HG03139 (cell line): ENCODE measurements at regions not wholly inside any gene's neighbourhood (a gene's known extent, or its start where the extent isn't known, plus 50 kb on each side); places are given as distances from the start of the nearest gene placed in this dataset.

ENCODE experiments used
- ATAC-seq: cut with Tn5 transposase; IDR thresholded peaks from one replicate; pipeline ENCODE4 v1.9.1; 2021; ENCODE audit not compliant: unreplicated experiment

DNA sequence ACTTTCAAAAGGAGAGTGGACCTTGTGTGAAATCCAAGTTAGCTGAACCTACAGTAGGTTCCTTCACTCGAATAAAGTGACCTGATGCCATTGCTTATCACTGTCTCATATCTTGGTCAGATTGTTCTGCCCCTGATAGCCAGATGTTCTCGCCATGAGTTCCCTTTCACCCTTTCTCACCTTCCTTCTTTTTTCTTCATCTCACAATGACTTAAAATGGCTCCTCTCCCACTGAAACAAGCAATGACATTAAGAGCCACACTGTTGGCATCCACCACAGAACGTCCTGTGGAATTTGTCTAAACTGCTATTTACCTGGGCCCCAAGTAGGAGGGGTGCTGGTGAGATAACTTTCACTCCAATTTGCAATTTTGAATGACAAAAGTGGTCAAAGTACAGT, 227.6 kb upstream of the PPP1R2C start:
- ATAC-seq, result no peak

DNA sequence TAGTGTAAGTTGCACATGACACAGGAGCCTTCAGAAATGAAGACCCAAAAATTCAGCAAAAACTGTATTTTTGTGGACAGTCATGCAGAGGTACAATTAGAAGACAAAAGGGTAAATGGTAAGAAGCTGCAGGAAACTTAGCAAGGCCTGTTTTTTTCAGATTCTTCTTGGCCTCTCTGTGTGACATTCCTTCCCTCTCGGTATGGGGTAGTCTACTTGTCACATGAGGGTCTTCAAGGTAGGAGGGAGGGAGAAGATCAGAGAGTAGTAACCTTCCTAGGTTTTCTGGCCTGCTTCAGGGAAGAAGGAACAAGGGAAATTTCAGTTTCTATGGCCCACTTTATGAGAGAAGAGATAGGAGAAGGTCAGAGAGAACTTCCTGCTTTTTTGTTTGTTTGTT, 230.4 kb upstream of the PPP1R2C start:
- no peak for ATAC-seq

DNA sequence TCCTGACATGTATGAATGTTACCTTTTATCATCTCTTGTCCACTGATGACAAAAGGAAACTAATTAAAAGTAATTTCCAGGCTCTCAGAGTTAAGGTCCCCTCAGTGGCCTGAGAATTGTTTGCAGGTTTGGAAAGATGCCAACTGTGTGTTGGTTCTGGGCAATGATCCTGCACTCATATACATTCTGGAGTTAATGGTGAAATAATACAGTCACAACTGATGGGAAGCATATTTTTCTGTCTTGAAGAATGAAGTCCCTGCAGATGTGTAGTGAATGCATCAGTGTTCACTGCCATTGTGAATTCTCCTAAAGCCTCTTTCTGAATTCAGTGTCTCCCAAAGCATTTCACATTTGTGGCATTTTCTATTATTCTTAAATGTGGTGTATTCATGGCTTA, 238.1 kb upstream of the PPP1R2C start:
- no peak for ATAC-seq

DNA sequence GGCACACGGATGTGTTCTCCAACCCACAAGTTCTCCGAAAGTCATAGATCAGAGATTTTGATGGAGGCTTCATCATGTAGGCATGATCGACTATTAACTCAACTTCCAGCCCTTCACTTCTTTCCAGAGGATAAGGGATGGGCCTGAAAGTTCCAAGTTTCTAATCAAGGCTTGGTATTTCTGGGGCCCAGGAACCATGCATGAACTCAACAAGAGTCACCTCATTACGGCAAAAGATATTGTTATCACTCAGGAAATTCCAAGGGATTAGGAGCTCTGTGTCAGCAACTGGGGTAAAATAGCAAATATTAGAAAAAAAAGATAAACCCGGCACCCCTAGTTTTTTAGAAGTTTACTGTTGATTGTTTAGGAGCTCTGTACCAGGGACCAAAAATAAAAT, 240.1 kb upstream of the PPP1R2C start:
- ATAC-seq, result no peak

DNA sequence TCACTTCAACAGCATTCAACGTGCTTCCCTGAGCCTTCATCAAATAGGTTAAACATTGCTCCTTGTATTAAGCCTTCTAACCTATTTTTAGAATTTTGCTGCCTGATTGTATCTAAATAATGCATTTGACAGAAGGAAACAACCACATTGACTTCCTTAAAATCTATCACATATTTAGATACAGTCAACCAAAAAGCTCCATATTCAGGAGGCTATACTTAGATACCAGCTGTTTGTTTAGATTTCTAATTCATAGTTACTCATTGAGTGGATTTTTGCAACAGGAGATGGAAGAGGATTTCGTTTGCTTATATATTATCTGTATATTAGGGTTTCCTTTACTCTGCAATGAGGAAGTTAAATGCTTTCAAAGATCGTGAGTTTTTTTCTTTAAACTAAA, 241.1 kb upstream of the PPP1R2C start:
- no peak for ATAC-seq

DNA sequence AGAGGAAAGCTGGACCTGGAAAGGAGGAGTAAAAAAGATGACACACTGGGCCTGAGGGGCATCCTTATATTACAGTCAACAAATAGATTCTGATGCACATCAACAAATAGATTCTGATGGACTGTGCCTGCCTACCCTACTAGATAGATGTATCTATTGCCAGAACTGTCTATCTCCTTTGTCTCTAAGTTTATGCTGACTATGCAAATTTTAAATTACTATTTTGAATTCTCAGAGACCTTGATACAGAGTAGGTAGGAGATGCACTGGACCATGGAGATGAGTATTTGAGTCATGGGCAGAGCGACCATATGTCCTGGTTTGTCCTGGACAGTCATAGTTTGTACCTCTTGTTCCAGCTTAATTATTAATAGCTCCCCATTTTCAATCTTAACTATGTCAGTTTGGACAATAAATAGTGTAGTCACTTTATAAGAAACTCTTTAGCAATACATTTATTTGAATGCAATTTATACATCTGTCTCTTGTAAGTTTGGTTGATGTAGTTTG, 247.9 kb upstream of the PPP1R2C start:
- no peak for ATAC-seq

DNA sequence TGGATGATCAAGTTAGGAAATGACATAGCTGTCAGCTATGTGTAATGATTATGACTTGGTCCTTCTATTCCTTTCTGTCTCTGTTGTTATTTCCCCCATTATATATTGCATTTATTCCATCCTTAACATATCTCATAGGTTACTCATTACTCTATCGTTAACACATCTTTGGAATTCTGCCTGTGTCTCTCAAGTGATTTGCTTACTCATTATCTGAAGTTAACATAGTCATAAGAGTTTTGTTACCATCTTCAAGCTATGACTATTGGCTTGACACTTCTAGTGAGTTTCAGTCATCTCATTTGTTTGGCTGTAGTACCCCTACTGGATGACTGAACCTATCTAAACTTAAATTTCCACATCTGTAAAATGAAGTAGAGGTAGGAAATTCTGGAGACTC, 286.1 kb upstream of the PPP1R2C start:
- no peak for ATAC-seq

DNA sequence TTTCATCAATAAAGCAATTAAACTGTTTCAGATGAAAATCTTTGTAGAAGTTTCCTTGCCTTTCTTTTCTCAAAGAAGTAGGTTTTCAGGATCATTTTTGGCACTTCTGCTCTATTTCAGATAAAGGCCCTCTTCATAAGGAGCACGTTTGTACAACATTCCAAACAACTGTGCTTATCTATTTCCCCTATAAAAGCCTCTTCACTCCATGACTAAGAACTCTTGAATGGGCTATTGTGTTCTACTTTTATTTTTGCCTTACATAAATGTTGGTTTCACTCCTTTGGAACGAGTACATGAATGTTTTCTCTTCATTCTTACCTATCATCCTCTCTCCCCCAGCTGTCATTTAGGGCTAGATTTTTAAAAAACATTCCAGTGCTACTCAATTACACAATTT, 288.0 kb upstream of the PPP1R2C start:
- ATAC-seq, result no peak

DNA sequence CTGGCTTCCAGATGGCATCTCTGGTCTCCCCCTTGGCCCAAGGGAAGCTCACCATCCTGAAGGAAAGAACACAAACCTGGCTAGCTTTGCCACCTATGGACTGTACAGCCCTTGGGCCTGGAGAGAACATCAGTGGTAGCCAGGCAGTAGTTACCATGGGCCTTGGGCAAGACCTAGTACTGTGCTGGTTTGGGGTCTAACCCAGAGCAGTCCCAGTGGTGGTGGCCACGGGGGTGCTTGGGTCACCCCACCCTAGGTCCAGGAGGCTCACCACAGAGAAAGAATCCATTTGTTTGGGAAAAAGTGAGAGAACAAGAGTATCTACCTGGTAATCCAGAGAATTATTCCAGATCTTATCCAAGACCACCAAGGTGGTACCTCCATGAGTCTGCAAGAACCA, 290.7 kb upstream of the PPP1R2C start:
- no peak for ATAC-seq

DNA sequence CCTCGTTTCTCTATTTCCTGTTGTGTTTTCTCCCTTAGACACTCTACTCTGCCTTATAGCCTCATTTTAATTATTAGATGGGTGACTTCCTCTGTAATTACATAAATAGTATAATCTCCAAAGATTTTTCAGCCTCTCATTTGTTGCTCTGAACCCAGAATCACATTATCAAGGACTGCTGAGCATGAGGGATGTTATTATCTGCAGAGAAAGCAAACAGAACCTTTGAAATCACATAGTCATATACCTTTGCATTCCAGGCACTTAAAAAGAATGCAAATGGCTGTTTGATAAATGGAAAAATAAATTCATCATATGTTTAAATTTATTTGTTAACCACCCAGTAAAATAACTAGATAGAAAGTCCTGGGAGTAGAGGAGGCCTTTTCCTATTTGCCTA, 305.1 kb upstream of the PPP1R2C start:
- no peak for ATAC-seq

DNA sequence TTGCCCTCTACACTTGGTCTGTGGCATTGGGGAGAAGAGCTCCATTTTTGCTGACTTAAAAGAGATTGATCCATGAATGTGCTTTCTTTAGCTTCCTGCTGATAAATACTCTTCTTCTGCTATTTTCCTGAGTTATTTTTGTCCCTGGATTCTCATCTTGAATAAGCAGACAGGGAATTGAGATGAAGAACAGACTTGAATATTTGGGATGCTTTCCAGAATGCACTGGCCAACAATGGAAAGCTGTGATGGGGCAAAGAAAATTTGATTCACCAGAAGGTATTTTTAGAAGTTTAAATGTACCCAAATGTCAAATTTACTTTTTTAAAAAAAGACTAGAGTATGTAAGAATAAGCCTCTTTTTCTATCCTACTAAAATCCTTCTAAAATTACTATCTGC, 309.9 kb upstream of the PPP1R2C start:
- ATAC-seq, result no peak

DNA sequence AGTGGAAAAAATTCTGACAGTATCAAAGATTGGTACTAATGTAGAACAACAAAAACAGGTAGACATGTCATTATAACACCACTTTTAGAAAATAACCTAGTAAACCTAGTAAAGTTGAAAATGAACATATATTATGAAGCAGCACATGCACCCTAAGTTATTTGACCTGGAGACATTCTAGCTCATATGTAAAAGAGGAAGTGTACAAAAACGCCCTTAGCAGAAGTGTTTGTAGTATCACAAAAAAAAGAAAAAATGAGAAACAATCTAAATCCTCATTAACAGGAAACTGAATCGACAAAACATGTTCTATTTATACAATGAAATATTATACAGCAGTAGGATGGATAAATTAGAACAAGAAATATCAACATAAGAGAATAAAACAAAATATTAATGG, 318.9 kb upstream of the PPP1R2C start:
- no peak for ATAC-seq

DNA sequence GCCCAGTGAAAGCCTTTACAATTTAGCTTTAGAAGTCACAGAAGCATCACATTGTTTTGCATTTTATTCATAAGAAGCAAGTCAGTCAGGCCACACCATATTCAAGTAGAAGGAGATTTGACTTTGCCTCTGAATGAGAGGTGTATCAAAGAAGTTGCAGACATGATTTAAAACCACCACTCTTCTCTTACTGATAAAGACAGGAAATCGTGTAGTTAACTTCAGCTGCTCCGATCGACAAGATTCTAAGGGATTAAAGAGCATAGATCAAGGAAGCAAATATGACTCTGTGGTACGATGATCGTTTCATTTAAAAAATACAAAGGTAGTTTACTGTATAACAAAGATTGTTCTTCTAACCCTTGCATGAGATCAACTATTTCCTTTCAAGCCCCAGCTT, 328.0 kb upstream of the PPP1R2C start:
- ATAC-seq, result no peak

DNA sequence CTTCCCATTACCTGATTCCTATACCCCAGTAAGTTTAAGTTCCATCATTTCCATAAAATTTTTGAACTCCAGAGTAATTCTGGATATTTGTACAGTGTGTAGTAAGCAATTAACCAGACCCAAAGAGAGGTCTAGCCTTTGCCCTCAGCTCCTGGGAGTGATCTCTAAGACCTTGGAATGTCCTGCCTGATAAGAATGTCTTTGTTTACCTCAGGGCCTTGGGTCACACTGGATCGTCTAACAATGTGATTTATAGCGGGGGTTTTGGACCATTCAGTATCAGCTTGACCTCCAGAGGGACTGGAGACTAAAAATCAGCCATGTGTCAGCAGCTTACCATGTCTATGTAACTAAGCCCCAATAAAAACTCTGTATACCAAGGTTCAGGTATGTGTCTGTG, 330.9 kb upstream of the PPP1R2C start:
- no peak for ATAC-seq

DNA sequence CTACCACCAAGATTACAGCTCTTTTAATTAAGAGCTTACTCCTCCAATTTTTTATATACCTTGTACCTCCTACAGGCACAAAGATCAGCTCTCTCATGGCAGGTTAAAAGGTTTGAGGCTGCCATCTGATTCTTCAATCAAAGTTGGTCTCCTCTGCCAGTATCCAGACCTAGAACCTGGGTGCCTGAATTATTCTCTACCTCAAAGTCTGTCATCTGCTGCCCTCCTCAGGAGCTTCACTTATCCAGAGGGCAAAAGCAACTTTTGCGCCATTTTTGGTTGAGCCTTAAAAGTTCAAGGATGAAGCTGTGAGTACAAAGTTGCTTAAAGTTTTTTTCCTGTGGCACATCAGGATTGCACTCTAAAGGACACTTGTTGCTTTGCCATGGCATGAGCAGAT, 343.7 kb upstream of the PPP1R2C start:
- no peak for ATAC-seq

DNA sequence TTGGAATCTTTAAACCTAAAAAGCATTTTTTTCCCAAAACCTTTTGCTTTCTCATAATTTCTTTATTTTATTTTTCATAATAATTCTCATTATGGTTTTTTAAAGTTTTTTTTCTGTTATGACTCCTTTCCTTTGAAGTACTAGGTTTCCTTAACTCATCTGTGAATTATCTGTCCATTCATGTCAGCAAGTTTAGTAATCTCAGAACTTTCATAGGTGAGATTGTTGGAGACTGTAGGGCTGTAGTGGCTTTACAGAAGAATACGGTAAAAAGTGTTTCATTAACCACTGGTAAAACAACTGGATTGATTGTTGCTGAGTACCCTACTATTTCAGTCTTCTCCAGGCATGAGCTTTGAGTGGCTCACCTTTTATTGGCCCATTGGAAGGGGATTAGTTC, 361.7 kb upstream of the PPP1R2C start:
- no peak for ATAC-seq

DNA sequence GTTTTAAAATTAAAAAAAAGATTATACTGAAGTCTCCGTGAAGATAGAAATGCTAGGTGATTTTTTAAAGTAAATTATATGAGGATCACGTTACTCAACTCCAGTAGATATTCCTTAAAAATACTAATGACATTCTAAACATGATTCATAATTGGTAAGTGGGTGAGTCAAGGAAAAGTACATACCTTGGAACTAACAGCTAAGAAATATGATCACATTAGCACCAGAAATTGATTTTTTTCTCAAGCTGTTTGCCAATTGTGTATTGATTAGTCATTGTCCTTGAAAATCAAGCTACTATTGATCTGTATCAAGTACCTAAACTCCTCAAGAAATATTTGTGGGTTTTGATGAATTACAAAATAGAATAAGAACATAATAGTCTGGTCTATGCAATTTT, 362.6 kb upstream of the PPP1R2C start:
- no peak for ATAC-seq

DNA sequence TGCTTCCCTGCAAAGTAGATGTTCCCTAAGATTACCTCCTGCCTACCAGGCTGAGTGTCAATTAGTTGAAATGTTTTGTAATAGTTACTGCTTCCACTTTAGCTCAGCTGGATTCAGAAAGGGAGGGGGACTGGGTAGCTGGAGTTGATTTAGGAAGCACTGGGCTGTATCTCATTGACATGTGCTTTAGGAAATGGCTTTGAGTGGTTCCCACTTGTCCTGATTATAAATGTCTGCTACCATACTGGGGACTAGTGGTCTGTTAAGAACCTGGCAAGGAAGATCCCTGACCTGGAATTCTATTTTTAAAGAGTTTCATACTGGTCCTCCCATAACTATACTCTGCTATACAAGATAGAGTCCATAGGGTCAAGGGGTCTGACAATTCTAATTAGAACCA, 363.9 kb upstream of the PPP1R2C start:
- ATAC-seq, result no peak

DNA sequence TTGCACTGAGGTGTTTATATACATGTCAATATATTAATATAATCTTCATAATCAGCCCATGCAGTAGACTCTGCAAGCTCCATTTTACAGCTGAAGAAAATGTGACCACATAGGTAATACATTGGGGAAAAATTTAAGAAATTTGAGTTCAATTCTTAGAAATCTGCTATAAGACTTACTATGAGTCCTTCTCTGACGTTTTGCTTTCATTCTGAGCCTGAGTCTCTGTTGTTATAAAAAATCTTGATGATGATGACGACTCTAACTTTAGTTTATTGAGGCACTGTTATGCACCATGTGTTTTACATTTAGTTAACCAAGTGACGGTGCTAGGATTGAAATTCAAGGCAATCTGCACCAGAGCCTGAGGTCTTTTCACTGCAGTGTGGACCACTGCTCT, 370.3 kb upstream of the PPP1R2C start:
- ATAC-seq, result no peak

DNA sequence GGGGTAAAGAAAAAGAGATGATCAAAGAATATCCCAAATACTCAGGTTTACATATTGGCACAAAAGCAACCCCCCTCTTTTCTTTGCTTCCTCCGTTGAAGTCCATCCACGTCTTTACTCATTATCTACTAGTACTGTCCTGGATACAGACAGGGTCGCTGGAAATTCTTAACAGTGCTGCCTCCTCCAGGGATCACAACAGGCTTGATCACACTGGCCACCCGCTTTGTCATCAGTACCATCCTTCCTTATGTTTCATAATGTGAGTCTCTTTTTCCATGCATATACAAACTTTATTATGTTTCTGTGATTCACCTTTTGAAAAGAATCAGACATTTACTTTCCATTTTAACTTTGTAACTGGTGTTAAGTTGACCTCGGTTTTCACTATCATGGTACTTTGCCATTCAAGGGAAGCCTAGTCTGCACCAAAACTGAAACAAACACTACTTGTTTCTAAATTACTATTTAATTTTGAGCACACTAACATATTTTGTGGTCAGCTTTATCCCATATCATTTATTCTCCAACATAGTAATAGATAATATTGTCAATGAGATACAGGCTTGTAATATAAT, 387.5 kb upstream of the PPP1R2C start:
- no peak for ATAC-seq

DNA sequence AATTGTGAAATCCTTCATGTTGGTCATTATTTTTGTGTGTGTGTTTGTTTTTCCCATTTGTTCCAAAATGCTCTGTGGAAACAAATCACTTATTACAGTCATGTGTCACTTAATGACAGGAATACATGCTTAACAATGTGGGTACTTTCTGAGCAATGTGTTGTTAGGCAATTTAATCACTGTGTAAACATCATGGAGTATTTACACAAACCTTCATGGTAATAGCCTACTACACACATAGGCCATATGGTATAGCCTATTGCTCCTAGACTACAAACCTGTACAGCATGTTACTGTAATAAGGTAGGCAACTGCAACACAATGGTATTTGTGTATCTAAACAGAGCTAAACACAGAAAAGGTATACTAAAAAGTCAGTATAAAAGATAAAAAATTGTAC, 388.9 kb upstream of the PPP1R2C start:
- no peak for ATAC-seq

DNA sequence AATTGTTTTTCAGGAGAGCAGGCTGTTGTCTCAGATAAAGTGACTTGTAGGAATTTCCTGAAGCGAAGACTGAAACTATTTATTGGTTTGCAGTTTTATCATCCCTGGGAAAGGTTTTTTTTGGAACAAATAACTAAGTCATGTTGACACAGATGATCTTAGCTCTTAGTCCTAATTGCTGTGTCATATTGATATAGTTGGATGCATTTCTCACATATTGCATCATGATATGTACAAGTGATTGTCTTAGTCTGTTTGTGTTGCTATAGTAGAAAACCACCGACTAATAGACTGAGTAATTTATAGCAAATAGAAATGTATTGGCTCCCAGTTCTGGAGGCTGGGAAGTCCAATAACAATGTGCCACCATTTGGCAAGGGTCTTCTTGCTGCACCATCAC, 397.5 kb upstream of the PPP1R2C start:
- ATAC-seq, result no peak

DNA sequence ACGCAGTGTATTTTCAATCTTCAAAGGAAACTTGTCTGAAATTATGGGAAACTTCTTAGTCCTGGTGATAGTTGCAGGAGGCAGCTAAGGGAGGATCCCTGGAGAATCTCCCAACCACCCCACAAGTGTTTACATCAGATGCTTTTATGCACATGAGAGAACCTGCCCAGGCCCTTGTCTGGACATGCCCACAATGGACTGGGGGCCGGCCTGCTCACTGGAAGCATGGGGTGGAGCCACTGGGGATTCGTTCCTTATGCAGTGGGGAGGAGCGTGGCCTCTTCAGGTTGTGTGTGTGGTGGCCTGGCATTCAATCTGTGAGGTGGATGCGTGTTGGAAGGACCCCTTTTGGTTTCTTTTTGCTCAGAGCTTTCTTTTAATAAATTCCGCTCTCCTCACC, 398.7 kb upstream of the PPP1R2C start:
- ATAC-seq, result no peak

DNA sequence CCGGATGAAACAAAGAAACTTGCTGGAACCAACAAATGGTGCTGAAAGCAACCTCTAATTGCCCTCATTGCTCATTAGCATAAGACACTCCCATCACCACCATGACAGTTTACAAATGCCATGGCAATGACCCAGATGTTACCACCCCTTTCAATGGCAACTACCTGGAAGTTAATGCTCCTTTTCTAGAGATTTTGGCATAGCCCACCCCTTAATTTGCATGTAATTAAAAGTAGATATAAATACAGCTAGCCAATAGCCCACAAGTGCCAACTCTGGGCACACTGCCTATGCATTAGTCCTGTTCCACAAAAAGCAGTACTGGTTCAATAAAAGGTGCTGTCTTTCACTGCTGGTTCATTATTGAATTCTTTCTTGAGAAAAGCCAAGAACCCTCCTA, 410.3 kb upstream of the PPP1R2C start:
- ATAC-seq, result no peak
